ENCODE measurements at regions not wholly inside any gene's neighbourhood (a gene's known extent, or its start where the extent isn't known, plus 50 kb on each side); places are given as distances from the start of the nearest gene placed in this dataset.

DNA sequence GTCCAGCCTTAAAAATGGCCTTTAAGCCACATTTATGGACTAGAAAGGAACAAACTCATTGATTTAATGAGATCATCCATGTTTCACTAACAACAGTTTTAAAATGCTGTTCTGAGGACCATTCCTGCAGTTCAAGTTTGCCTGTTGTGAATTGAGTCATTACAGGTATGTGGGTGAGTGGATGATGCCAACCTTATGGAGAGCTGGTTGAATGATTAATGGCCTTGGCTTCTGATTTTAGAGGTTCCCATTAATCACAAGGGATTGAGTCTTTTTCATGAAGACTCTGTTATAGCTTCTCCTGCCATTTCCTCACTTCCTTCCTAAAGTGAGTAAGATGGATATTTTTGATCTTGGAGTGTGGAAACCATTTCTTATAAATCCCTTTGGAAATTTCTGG, 459.8 kb upstream of the SLC14A2 start:
- Histone ChIP-seq H3K9ac (ENCODE audit: low read length in 2 of 2) (no peak overlapping the region), H3K27me3 (ENCODE audit: control insufficient read depth in 1 of 2, insufficient read depth in 2 of 2, low read length in 2 of 2) (no peaks in the 10 kb centered on the region), H3K27ac (ENCODE audit: low read length) (no peak overlapping the region), H3K9me3 (ENCODE audit: control insufficient read depth in 2 of 2, low read length in 2 of 2) (no peaks in the 10 kb centered on the region), H3K36me3 (ENCODE audit: control insufficient read depth in 2 of 2, insufficient read depth in 2 of 2, low read length in 2 of 2) (no peaks in the 10 kb centered on the region), H3K4me1 (ENCODE audit: control insufficient read depth, insufficient read depth, low read length) (no peaks in the 10 kb centered on the region), H3K4me3 (ENCODE audit: low read length in 2 of 2) (no peak overlapping the region)

DNA sequence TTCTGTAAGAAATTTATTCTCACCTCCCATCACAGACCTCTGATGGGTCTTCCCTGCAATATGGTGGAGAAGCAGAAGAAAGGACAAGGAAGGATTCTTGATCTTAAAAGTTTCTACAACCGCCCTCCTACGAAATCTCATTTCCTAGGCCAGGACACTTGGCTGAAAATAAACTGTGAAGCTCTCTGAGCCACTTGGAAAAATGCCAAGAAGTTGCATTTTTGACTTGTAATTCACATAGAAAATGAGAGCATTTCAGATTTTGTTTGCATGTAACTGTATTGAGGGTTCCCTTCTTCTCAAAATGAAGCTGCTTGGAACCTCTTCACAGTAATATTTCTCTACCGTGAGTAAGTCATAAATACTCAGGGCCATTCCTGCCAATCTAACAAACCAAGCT, 458.3 kb upstream of the SLC14A2 start:
- H3K4me1 ChIP-seq (ENCODE audit: control insufficient read depth, insufficient read depth, low read length): no peaks in the 10 kb centered on the region
- H3K36me3 ChIP-seq (ENCODE audit: control insufficient read depth in 2 of 2, insufficient read depth in 2 of 2, low read length in 2 of 2): no peaks in the 10 kb centered on the region
- H3K9ac ChIP-seq (ENCODE audit: low read length in 2 of 2): no peak overlapping the region
- no peaks in the 10 kb centered on the region for H3K9me3 ChIP-seq (ENCODE audit: control insufficient read depth in 2 of 2, low read length in 2 of 2)
- no peaks in the 10 kb centered on the region for H3K27me3 ChIP-seq (ENCODE audit: control insufficient read depth in 1 of 2, insufficient read depth in 2 of 2, low read length in 2 of 2)
- H3K4me3 ChIP-seq (ENCODE audit: low read length in 2 of 2): no peak overlapping the region
- no peak overlapping the region for H3K27ac ChIP-seq (ENCODE audit: low read length)

DNA sequence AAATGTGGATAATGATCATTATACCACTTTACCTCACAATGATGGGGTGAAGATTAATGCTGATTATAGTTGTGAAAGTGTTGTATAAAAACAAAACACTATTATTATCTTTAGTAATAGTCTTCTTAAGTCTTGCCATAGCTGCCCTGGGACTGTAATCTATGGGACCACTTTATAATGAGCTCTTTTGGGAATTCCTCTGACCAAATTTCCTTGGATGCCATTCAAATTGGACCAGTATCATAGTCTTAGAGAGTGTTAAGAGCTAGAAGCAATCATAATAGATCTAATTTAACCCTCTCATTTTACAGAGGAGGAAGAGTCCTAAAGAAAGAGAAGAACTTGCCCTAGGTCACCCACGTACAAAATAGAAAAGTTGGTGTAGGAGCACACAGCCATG, 457.7 kb upstream of the SLC14A2 start:
- no peak overlapping the region for H3K27ac ChIP-seq (ENCODE audit: low read length)
- H3K9me3 ChIP-seq (ENCODE audit: control insufficient read depth in 2 of 2, low read length in 2 of 2): no peaks in the 10 kb centered on the region
- no peak overlapping the region for H3K4me3 ChIP-seq (ENCODE audit: low read length in 2 of 2)
- no peaks in the 10 kb centered on the region for H3K27me3 ChIP-seq (ENCODE audit: control insufficient read depth in 1 of 2, insufficient read depth in 2 of 2, low read length in 2 of 2)
- H3K36me3 ChIP-seq (ENCODE audit: control insufficient read depth in 2 of 2, insufficient read depth in 2 of 2, low read length in 2 of 2): no peaks in the 10 kb centered on the region
- H3K4me1 ChIP-seq (ENCODE audit: control insufficient read depth, insufficient read depth, low read length): no peaks in the 10 kb centered on the region
- no peak overlapping the region for H3K9ac ChIP-seq (ENCODE audit: low read length in 2 of 2)

DNA sequence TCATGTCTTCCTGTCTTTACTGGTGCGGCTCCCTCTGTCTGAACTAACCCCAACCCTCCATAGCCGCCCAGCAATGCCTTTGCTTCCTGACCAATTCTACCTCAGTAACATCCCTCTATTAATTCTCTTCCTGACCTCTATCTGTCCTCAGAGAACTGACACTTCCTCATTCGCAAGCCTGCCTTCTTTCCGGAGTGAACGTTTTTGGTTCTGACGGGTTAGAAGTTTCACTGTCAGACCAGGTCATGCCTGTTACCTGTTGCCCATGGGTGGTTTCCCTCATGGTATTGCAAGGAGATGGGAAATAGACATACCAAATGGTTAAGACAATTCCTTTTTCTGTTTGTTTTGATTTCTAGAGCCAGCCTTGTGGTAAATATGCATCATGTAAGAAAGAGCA, 453.4 kb upstream of the SLC14A2 start:
- Histone ChIP-seq H3K27me3 (ENCODE audit: control insufficient read depth in 1 of 2, insufficient read depth in 2 of 2, low read length in 2 of 2) (no peaks in the 10 kb centered on the region), H3K36me3 (ENCODE audit: control insufficient read depth in 2 of 2, insufficient read depth in 2 of 2, low read length in 2 of 2) (no peaks in the 10 kb centered on the region), H3K9me3 (ENCODE audit: control insufficient read depth in 2 of 2, low read length in 2 of 2) (no peaks in the 10 kb centered on the region), H3K4me1 (ENCODE audit: control insufficient read depth, insufficient read depth, low read length) (no peaks in the 10 kb centered on the region), H3K27ac (ENCODE audit: low read length) (no peak overlapping the region), H3K4me3 (ENCODE audit: low read length in 2 of 2) (no peak overlapping the region), H3K9ac (ENCODE audit: low read length in 2 of 2) (no peak overlapping the region)

DNA sequence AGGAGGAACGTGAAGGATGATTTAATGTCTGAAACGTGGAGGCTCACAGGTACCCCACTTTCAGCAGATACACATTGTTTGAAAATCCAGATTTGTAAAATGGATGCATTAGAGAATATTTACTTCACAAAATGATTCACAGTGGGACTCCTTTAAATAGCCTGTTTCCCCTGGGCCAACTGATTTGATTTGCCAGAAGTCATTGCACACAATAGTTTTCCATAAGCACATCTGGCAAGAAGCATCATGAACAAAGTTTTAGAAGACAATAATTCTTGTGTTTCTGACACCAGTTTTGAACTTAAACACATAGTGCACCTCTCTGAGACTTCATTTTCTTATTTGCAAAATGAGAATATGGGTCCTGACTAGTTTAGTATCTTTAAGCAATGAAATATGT, 451.4 kb upstream of the SLC14A2 start:
- no peaks in the 10 kb centered on the region for H3K36me3 ChIP-seq (ENCODE audit: control insufficient read depth in 2 of 2, insufficient read depth in 2 of 2, low read length in 2 of 2)
- H3K4me1 ChIP-seq (ENCODE audit: control insufficient read depth, insufficient read depth, low read length): no peaks in the 10 kb centered on the region
- no peaks in the 10 kb centered on the region for H3K9me3 ChIP-seq (ENCODE audit: control insufficient read depth in 2 of 2, low read length in 2 of 2)
- no peak overlapping the region for H3K9ac ChIP-seq (ENCODE audit: low read length in 2 of 2)
- no peak overlapping the region for H3K4me3 ChIP-seq (ENCODE audit: low read length in 2 of 2)
- H3K27ac ChIP-seq (ENCODE audit: low read length): no peak overlapping the region
- H3K27me3 ChIP-seq (ENCODE audit: control insufficient read depth in 1 of 2, insufficient read depth in 2 of 2, low read length in 2 of 2): no peaks in the 10 kb centered on the region

DNA sequence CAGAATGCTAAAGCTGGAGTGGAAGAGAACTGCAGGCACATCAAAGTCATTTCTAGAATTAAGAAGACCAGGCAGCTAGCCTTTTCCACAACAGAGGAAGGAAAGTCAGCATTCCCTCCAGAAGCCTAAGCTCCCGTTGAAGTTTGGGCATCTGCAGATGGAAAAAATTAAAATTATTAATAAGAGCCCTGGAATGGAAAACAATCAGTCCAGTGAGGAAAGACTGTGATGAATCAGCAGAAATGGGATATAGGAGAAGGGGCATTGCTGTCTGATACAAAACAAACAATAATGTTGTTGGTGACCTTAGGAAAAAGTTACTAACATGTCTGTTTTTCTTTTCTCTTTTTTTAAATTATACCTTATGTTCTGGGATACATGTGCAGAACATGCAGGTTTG, 450.7 kb upstream of the SLC14A2 start:
- H3K9ac ChIP-seq (ENCODE audit: low read length in 2 of 2): no peak overlapping the region
- H3K4me1 ChIP-seq (ENCODE audit: control insufficient read depth, insufficient read depth, low read length): no peaks in the 10 kb centered on the region
- no peak overlapping the region for H3K4me3 ChIP-seq (ENCODE audit: low read length in 2 of 2)
- H3K27me3 ChIP-seq (ENCODE audit: control insufficient read depth in 1 of 2, insufficient read depth in 2 of 2, low read length in 2 of 2): no peaks in the 10 kb centered on the region
- no peak overlapping the region for H3K27ac ChIP-seq (ENCODE audit: low read length)
- no peaks in the 10 kb centered on the region for H3K9me3 ChIP-seq (ENCODE audit: control insufficient read depth in 2 of 2, low read length in 2 of 2)
- no peaks in the 10 kb centered on the region for H3K36me3 ChIP-seq (ENCODE audit: control insufficient read depth in 2 of 2, insufficient read depth in 2 of 2, low read length in 2 of 2)

DNA sequence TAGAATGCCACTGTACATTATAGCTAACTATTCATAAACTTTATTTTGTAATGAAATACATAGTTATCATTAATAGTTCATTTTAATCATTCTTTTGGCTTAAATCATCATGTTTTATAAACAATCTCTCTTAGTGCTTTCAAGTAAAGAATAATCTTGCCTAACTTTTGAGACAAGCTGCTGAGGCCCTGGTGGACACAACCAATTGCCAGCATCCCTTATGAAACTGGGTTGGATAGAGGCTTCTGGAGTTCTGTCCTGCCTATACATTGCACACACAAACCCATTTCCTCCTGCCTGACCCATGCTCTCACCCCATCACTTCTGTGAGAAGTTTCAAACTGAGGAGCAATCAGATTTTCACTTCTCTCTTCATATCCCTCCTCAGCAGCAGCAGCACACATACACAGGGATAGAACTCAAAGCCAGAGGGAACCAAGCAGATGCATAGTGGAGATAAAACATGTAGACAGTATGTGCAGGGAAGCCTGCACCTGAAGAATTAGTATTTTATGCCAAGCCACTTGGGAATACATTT, 450.0 kb upstream of the SLC14A2 start:
- Histone ChIP-seq H3K27me3 (ENCODE audit: control insufficient read depth in 1 of 2, insufficient read depth in 2 of 2, low read length in 2 of 2) (no peaks in the 10 kb centered on the region), H3K9ac (ENCODE audit: low read length in 2 of 2) (no peak overlapping the region), H3K27ac (ENCODE audit: low read length) (no peak overlapping the region)

DNA sequence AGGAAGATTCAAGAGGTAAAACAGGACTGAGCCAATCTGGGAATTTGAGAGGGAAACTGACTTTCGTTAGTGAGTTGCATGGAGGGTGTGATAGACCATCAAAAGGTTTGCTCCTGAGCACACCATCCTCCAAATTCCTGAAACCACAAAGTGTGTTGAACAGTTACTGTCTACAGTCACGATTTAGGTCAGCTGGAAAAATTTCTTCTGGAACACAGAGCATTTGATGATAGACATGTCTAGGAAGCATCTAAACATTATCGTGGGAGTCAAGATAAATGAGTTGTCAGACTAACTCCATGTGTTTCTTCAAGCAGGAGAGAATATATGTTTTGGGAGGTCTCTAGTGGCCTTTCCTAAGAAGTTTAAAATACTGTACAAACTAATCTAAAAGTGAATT, 449.4 kb upstream of the SLC14A2 start:
- Histone ChIP-seq H3K9ac (ENCODE audit: low read length in 2 of 2) (no peak overlapping the region), H3K9me3 (ENCODE audit: control insufficient read depth in 2 of 2, low read length in 2 of 2) (no peaks in the 10 kb centered on the region), H3K27ac (ENCODE audit: low read length) (no peak overlapping the region), H3K4me3 (ENCODE audit: low read length in 2 of 2) (no peak overlapping the region), H3K27me3 (ENCODE audit: control insufficient read depth in 1 of 2, insufficient read depth in 2 of 2, low read length in 2 of 2) (no peaks in the 10 kb centered on the region), H3K36me3 (ENCODE audit: control insufficient read depth in 2 of 2, insufficient read depth in 2 of 2, low read length in 2 of 2) (no peaks in the 10 kb centered on the region), H3K4me1 (ENCODE audit: control insufficient read depth, insufficient read depth, low read length) (no peaks in the 10 kb centered on the region)

More for the DNA sequence above, 450.0 kb upstream of the SLC14A2 start:
- Histone ChIP-seq H3K9me3 (ENCODE audit: control insufficient read depth in 2 of 2, low read length in 2 of 2) (no peaks in the 10 kb centered on the region), H3K4me1 (ENCODE audit: control insufficient read depth, insufficient read depth, low read length) (no peaks in the 10 kb centered on the region), H3K36me3 (ENCODE audit: control insufficient read depth in 2 of 2, insufficient read depth in 2 of 2, low read length in 2 of 2) (no peaks in the 10 kb centered on the region), H3K4me3 (ENCODE audit: low read length in 2 of 2) (no peak overlapping the region)

DNA sequence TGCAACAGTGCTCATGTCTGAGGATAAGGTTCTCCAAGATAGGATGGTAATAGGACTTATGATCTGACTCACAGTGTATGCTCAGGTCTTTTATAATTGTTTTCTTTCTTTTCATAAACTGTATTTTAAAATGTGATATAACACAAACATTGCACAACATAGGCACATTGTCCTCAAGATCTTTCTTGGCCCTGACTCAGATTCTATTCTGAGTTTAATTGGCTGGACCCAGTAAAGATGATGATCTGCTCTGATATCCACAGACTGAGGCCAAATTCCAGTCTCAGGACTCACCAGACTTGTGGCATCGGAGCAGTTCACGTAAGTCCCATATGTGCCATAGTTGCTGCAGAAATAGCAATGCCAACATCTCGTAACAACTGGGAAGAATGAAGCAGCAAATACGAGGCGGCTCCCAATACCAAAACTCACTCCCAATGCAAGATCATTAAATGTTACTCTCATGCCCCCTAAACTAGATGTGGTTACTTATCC, 448.9 kb upstream of the SLC14A2 start:
- Histone ChIP-seq H3K27me3 (ENCODE audit: control insufficient read depth in 1 of 2, insufficient read depth in 2 of 2, low read length in 2 of 2) (no peaks in the 10 kb centered on the region), H3K9ac (ENCODE audit: low read length in 2 of 2) (no peak overlapping the region), H3K4me1 (ENCODE audit: control insufficient read depth, insufficient read depth, low read length) (no peaks in the 10 kb centered on the region), H3K36me3 (ENCODE audit: control insufficient read depth in 2 of 2, insufficient read depth in 2 of 2, low read length in 2 of 2) (no peaks in the 10 kb centered on the region), H3K9me3 (ENCODE audit: control insufficient read depth in 2 of 2, low read length in 2 of 2) (no peaks in the 10 kb centered on the region), H3K4me3 (ENCODE audit: low read length in 2 of 2) (no peak overlapping the region), H3K27ac (ENCODE audit: low read length) (no peak overlapping the region)

DNA sequence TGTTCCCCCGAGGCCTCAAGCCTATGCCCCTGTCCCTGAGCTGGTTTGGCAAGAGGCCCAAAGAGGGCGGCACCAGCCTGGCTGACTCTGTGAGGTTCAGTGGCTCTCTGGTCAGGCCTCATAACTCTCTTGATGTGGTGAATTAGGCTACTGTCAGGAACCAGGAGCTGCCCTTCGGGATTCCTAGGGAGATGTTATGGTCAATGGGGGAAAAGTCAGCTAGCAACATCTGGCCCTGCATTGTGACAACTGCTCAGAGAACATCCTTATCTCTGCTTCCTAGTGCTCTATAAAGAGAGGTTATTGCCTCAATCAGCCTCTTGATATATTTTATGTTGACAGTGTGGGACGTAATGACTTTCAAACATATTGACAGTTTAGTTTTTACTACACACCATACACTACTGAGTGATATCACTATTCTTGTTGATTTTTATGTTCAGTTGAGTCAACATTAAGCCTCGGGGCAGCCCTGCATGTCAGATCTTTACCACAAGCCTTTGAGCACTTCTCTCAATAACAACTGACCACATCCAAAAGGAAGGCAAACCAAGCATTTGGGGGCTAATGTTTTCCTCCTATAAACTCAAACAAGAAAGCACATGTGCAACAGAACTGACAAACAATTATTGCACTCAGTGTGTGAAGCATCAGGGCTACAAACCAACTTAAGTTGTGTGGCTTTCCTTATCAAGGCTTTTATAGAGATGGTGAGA, 448.3 kb upstream of the SLC14A2 start:
- no peaks in the 10 kb centered on the region for H3K27me3 ChIP-seq (ENCODE audit: control insufficient read depth in 1 of 2, insufficient read depth in 2 of 2, low read length in 2 of 2)

DNA sequence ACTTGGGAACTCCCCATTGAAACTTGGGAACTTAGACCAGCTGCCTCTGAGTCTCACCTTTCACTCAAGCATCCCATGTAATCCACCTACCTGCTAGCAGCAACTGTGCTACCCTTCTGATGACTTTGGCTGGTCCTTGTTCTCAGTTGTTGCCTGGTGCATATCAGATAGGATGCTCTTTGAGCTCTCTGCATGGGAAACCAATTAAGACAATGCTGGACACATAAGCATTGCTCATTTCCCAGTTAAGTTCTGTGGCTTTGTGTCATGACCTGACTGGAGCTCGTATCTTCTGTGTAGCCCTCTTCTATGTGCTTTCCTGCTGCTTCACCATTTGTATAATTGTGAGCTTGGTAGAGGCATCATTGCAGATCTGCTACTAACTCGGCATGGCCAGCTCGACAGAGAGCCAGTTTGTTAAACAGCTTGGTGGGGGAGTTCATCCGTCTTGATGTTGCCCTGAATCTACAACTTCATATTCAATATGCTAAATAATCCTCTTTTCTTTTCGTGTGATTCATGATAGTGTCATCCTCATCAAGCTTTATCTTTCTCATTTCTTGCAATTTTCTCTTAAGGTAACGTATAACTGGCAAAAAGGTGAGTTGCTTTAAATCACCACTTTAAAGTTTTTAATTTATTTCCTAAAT, 447.5 kb upstream of the SLC14A2 start:
- Histone ChIP-seq H3K36me3 (ENCODE audit: control insufficient read depth in 2 of 2, insufficient read depth in 2 of 2, low read length in 2 of 2) (no peaks in the 10 kb centered on the region), H3K4me3 (ENCODE audit: low read length in 2 of 2) (no peak overlapping the region), H3K9me3 (ENCODE audit: control insufficient read depth in 2 of 2, low read length in 2 of 2) (no peaks in the 10 kb centered on the region), H3K27me3 (ENCODE audit: control insufficient read depth in 1 of 2, insufficient read depth in 2 of 2, low read length in 2 of 2) (no peaks in the 10 kb centered on the region), H3K9ac (ENCODE audit: low read length in 2 of 2) (no peak overlapping the region), H3K27ac (ENCODE audit: low read length) (no peak overlapping the region), H3K4me1 (ENCODE audit: control insufficient read depth, insufficient read depth, low read length) (no peaks in the 10 kb centered on the region)

More for the DNA sequence above, 448.3 kb upstream of the SLC14A2 start:
- Histone ChIP-seq H3K9me3 (ENCODE audit: control insufficient read depth in 2 of 2, low read length in 2 of 2) (no peaks in the 10 kb centered on the region), H3K9ac (ENCODE audit: low read length in 2 of 2) (no peak overlapping the region), H3K27ac (ENCODE audit: low read length) (no peak overlapping the region), H3K4me1 (ENCODE audit: control insufficient read depth, insufficient read depth, low read length) (no peaks in the 10 kb centered on the region), H3K36me3 (ENCODE audit: control insufficient read depth in 2 of 2, insufficient read depth in 2 of 2, low read length in 2 of 2) (no peaks in the 10 kb centered on the region), H3K4me3 (ENCODE audit: low read length in 2 of 2) (no peak overlapping the region)

All from stomach smooth muscle (tissue), 2 donors.